Epidermal melanocyte (primary cell): ENCODE measurements at regions not wholly inside any gene's neighbourhood (a gene's known extent, or its start where the extent isn't known, plus 50 kb on each side); places are given as distances from the start of the nearest gene placed in this dataset.
"Not testable (repeated sequence)": the region's sequence is repeated elsewhere in the genome, so short reads cannot be mapped to it uniquely, and the experiment has no call there.

Experiments
- DNase-seq: peaks from one replicate; pipeline ENCODE4 v3.0.0; 2011; ENCODE audit warnings: low spot score; ENCODE audit not compliant: insufficient read length

DNA sequence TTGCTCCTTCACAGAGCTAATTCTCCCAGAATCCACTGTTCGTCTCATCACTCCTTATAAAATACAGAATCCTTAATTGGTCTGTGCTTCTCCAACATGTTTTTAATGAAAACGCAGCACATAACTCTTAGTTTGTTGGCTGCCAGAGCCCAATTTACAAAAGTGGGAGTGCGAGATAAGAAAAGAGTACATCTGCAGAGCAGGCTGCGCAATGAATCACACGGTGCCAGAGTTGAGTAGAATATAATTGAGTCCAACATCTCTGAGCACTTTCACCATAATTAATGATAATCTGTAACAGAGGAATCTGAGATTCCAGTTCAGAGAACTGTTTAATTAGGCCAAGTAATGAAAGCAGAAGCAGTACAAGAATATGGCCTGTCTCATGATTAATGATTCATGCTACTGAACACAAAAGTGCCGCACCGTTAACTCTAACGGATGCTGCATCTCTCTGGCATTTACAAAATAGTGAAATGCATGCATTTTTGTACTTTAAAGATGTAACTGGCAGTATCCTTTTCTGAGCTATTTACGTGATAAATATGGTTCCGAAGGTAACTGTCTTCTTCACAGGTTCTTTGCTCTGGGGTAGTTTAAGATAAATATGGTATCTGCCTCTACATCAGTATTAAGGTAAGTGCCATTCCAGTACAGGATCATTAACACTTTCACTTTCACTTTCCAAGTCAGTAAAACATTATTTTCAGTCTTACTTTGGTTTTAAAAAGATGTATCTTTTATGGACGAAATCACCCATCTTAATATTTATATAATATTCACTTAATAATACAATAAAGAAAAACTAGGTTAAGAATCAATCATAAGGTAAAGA, 785.6 kb downstream of the NR4A2 start:
- DNase-seq = no peak

- not testable (repeated sequence) for DNase-seq
Measured at GRCh38 chr2:155539028-155539427, 793.5 kb downstream of the NR4A2 start.

DNA sequence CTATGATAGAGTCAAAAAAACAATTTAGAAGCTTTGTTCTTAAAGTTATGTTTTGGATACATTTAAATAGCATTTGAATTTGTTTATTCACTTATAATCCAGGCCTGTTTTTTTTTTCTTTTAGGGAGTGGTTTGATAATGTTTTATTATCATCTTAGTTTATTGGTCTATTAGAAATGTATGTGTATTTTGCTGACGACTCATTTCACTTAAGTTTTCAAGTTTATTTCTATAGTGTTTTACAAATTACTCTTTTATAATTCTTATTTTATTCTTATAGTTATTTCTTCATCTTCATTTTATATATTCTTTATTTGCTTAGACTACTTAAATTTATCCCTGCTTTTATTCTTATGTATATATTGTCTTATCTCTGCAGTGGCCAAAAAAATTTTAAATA, 804.5 kb downstream of the NR4A2 start:
- DNase-seq = no peak

GRCh38 chr2:155525199-155525598, 807.3 kb downstream of the NR4A2 start:
- peak; percentile 14 for DNase-seq

DNA sequence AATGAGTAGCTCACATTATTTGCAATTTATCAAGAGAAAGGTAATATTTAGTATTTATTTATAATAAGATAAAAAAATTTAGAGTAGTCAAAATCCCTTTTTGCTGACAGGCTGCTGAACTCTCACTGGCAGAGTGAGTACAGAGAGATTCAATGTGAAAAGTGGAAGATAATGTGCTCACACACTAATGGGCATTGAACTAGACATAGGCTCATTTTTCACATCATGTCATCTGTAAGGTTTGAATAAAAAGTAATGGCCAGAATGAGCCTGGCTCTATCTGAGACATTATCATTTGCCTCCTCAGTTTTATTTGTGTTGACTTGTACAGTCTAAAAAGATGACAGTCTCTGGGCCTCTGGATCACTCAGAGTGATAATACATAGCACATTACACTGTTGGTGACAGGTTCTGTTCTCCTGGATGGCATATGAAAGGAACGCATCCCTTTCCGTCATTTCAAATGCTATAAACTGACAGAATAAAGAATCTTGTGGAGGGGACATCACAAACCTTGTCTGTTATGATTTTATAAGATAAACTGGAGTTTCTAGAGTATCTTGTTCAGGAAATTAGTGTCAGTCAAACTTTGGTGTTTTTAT, 812.9 kb downstream of the NR4A2 start:
- no peak for DNase-seq

GRCh38 chr2:155518094-155518493, 814.4 kb downstream of the NR4A2 start:
- DNase-seq = no peak

DNA sequence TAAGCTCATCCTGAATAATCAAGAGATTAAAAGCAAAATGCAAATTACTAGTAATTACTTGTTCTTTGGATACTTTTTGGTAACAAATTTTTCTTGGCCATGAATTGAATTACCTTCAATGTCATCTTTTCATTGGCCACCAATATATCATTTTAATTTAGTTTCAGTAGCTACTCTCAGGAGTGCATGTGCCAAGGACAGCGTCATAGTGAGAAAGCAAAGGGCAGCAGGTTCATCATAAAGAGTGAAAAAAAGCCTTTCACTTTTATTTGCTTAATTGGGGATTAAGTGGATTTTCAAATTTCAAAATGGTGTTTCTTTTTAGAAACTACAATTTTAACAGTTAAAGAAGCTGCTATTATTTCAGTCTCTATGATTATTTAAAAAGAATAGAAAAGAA, 815.2 kb downstream of the NR4A2 start:
- DNase-seq = no peak

DNA sequence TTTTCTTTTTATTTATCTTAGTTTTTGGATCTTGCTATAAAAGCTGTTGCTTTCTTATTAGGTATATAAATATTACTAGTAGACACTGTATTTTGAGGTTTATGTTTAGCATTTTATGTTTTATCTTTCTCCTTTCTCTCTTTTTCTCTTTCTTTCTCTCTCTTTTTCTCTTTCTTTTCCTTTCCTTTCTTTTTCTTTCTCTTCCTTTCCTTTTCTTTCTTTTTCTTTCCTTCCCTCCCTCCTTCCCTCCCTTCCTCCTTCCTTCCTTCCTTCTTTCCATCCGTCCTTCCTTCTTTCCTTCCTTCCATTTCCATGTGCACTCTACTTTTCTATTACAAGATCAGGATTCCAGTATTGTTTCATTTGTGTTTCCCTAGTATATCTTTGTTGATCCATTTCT, 814.8 kb downstream of the KCNJ3 start:
- DNase-seq = no peak

GRCh38 chr2:155502766-155503165, 804.3 kb downstream of the KCNJ3 start:
- DNase-seq = no peak

GRCh38 chr2:155498106-155498505, 799.6 kb downstream of the KCNJ3 start:
- no peak for DNase-seq

GRCh38 chr2:155494744-155495143, 796.2 kb downstream of the KCNJ3 start:
- DNase-seq = no peak

DNA sequence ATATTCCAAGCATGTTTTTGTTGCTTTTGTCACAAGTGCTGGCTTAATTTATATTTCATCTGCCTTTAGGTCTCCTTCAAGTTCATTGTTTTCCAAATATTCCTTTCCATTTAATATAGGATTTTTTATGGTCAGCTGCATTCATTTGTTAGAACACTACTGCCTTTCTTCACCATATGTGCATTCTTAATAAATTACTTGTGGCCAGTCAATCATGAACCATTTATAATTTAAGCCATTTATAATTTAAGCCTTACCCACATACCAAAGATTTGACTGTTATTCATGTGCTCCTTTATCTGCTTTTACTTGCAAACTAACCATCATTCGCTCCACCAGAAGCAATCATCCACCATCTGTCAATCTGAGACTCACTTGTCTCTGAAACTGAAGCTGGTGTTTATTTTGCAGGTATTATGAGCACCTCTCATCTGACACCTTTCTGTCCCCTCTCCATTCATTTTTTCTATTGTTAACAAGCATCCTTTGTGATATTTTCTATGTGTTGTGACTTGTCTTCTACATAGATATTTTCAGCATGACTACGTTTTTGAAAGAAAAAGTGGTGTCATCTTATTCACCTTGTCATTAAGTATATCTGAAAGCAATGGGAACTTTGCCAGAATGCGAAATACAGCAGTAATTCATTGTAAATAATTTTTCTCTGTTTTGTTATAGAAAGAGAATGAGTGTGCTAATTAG, 786.8 kb downstream of the KCNJ3 start:
- DNase-seq = no peak

GRCh38 chr2:155481141-155481540, 782.6 kb downstream of the KCNJ3 start:
- no peak for DNase-seq

DNA sequence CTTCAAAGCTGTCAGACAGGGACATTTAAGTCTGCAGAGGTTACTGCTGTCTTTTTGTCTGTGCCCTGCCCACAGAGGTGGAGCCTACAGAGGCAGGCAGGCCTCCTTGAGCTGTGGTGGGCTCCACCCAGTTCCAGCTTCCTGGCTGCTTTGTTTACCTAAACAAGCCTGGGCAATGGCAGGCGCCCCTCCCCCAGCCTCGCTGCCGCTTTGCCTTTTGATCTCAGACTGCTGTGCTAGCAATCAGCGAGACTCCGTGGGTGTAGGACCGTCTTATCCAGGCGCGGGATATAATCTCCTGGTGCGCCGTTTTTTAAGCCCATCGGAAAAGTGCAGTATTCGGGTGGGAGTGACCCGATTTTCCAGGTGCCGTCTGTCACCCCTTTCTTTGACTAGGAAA, 773.5 kb downstream of the KCNJ3 start:
- DNase-seq = not testable (repeated sequence)

GRCh38 chr2:155456222-155456621, 757.7 kb downstream of the KCNJ3 start:
- no peak for DNase-seq

- no peak for DNase-seq
Measured at GRCh38 chr2:155442755-155443372, 744.4 kb downstream of the KCNJ3 start.

DNA sequence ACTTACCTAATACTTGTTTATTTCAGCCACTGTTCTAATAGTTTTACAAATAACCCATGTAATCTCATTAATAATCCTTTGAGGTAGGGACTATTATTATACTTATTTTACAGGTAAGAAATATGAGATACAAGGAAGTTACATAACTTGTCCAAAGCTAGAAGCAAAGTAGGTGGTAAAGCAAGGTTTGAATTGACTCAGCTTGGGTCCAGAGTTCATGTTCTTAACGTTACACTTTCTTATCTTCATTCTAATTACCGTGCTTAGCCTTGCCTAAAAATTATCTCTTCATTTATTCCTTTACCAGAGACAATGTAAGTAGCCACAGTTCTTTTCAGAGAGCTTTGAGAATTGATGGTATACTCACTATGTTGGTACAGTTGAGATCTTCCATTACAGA, 743.6 kb downstream of the KCNJ3 start:
- DNase-seq = no peak

DNA sequence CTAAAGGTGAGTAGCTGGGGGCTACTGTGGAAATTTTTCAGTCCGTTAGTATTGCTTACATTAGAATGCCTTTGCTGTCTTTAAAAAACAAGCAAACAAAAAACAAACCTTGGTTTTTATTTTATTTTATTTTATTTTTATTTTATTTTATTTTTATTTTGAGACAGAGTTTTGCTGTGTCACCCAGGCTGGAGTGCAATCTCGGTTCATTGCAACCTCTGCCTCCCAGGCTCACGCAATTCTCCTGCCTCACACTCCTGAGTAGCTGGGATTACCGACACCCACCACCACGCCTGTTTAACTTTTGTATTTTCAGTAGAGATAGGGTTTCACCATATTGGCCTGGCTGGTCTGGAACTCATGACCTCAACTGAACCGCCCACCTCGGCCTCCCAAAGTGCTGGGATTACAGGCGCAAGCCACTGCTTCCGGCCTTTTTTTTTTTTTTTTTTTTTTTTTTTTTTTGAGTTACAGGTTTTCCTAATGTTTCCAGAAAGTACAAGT, 732.6 kb downstream of the KCNJ3 start:
- DNase-seq = no peak

GRCh38 chr2:155427470-155427869, 729.0 kb downstream of the KCNJ3 start:
- no peak for DNase-seq

DNA sequence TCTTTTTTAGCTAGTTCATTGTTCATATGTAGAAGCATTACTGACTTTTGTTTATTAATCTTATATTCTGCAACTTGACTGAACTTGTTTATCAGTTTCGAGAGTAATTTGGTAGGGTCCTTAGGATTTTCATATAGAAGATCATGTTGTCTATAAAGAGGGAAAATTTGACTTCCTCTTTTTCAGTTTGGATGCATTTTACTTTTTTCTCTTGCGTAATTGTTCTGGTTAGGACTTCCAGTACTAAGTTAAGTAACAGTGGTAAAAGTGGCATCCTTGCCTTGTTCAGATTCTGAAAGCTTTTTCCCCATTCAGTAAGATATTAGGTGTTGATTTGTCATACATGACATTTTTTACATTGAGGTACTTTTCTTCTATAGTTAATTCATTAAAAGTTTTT, 726.0 kb downstream of the KCNJ3 start:
- DNase-seq = no peak

DNA sequence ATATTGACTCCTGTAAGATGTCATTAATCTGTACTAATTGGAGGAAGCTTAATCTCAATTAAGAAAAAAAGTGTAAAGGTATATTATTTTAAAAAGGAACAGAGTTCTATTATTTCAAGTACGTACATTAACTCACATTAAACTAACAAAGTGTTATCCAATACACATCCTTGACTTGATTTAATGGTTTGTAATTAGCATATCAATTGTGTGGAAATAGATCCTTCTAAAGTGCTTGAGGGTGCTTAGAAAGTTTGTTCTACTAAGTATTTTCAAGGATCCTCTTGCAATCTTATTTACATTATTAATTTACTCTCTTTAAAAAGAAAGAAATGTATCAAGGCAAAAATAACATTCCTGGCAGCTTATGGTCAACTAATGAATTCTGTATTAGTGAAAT, 720.3 kb downstream of the KCNJ3 start:
- DNase-seq = no peak

DNA sequence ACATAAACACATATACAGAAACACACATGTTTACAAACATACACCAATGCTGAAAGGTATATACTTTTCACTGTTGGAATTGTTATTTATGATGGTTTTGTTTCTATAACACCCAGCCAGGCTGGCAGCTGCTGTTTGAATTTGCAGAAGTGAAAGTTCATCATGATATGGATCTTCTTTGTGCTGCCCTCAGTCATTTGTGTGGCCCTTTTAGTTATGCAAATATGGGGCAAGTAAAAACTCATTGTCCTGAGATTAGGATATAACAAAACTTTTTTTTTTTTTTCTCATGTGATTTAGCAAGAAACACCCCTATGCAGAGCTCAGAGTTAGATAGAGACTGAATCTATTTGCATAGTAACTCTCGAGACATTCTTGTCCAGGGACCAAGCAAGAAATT, 714.1 kb downstream of the KCNJ3 start:
- no peak for DNase-seq
